Endothelial cell of umbilical vein (primary cell): ENCODE measurements at regions not wholly inside any gene's neighbourhood (a gene's known extent, or its start where the extent isn't known, plus 50 kb on each side); places are given as distances from the start of the nearest gene placed in this dataset.

Experiments used
- BruUV-seq: library from RNA; stranded (reverse); fragments of 400-500 nt; replicated peaks from 2 replicates; lab custom pipeline; 2021; lab: Mats Ljungman, UMichigan
- CTCF ChIA-PET: fragments of 300-600, 350-600 bp; sonication (Branson Sonifier 250); formaldehyde crosslinking; loops from one replicate; lab custom pipeline; 2021; ENCODE audit warnings: antibody characterized with exemption, inconsistent platforms; lab: Charles Lee
- POLR2A ChIA-PET: fragments of 300-600, 350-600 bp; sonication (Branson Sonifier 250); formaldehyde crosslinking; loops from one replicate; lab custom pipeline; 2021; ENCODE audit warnings: antibody characterized with exemption, inconsistent platforms; lab: Charles Lee
- DNase-seq: peaks from one replicate; pipeline ENCODE4 v3.0.0-alpha.2; 2011; ENCODE audit warnings: low read depth, low spot score
- FAIRE-seq: peaks from 2 replicates; lab custom pipeline; 2011; peaks lifted over from hg19 to GRCh38; lab: Jason Lieb, UNC
- H2AFZ ChIP-seq: 2 replicates; pipeline ENCODE4 v1.6.0; 2012; ENCODE audit warnings: low read depth, low read length, control low read depth, inconsistent platforms
- H3K27ac ChIP-seq: 2 replicates; pipeline ENCODE4 v1.5.1; 2011; ENCODE audit warnings: low read depth, mild to moderate bottlenecking, control low read depth, low read length, moderate library complexity; ENCODE audit not compliant: insufficient read depth
- H3K27me3 ChIP-seq, 2 experiments: 2 replicates each; pipeline versions ENCODE4 v1.6.0 to v1.6.1; 2011; ENCODE audit warnings: low read length in 2 of 2, mixed read lengths in 1 of 2; ENCODE audit not compliant: control insufficient read depth in 2 of 2, insufficient read depth in 2 of 2
- H3K36me3 ChIP-seq, 2 experiments: 2 replicates in 1 of 2; 3 replicates in 1 of 2; pipeline ENCODE4 v1.5.1; 2011; ENCODE audit warnings: low read length in 2 of 2, mild to moderate bottlenecking in 1 of 2, moderate library complexity in 1 of 2; ENCODE audit not compliant: control insufficient read depth in 2 of 2, insufficient read depth in 2 of 2; ENCODE audit errors: extremely low read depth in 1 of 2
- H3K4me1 ChIP-seq: 3 replicates; pipeline ENCODE4 v1.5.1; 2011; ENCODE audit warnings: mild to moderate bottlenecking, low read length; ENCODE audit not compliant: control insufficient read depth, insufficient read depth; ENCODE audit errors: extremely low read depth
- H3K4me2 ChIP-seq: 2 replicates; pipeline ENCODE4 v1.6.1; 2011; ENCODE audit warnings: low read length, control low read depth, mixed read lengths; ENCODE audit not compliant: insufficient read depth
- H3K4me3 ChIP-seq, 3 experiments: fragments of 200-600 bp in 1 of 3; sonication (generic), shearing (Covaris generic) in 1 of 3; replicated peaks in 1 of 3; 2 replicates each; pipeline ENCODE4 v1.5.1; 2011 to 2016; ENCODE audit warnings: control low read depth in 3 of 3, low read length in 3 of 3, mild to moderate bottlenecking in 2 of 3, inconsistent platforms in 1 of 3, low read depth in 1 of 3, moderate library complexity in 1 of 3; ENCODE audit not compliant: insufficient read depth in 1 of 3
- H3K79me2 ChIP-seq: 2 replicates; pipeline ENCODE4 v1.6.0; 2012; ENCODE audit warnings: low read length, inconsistent platforms; ENCODE audit not compliant: control insufficient read depth, insufficient read depth
- H3K9ac ChIP-seq: replicated peaks from 2 replicates; pipeline ENCODE3; 2011; ENCODE audit warnings: low read length, control low read depth; ENCODE audit not compliant: insufficient read depth; ENCODE audit errors: extremely low read depth
- H3K9me1 ChIP-seq: replicated peaks from 3 replicates; pipeline ENCODE4 v1.6.0; 2011; ENCODE audit warnings: mild to moderate bottlenecking, low read length; ENCODE audit not compliant: control insufficient read depth, insufficient read depth; ENCODE audit errors: extremely low read depth
- H3K9me3 ChIP-seq: replicated peaks from 2 replicates; pipeline ENCODE4 v1.5.1; 2012; ENCODE audit warnings: low read length, inconsistent platforms; ENCODE audit not compliant: control insufficient read depth, insufficient read depth
- H4K20me1 ChIP-seq: replicated peaks from 2 replicates; pipeline ENCODE3; 2011; ENCODE audit warnings: mild to moderate bottlenecking, low read length; ENCODE audit not compliant: control insufficient read depth, insufficient read depth; ENCODE audit errors: extremely low read depth
- EZH2 ChIP-seq: IDR thresholded peaks from 2 replicates; pipeline ENCODE4 v1.6.1; 2012; ENCODE audit warnings: borderline replicate concordance, low read depth, mild to moderate bottlenecking, moderate library complexity, low read length, inconsistent platforms; ENCODE audit not compliant: severe bottlenecking
- FOS ChIP-seq: IDR thresholded peaks from 2 replicates; pipeline ENCODE4 v1.6.1; 2011; ENCODE audit warnings: mild to moderate bottlenecking, low read length, moderate library complexity, borderline replicate concordance; ENCODE audit not compliant: insufficient read depth
- GATA2 ChIP-seq: IDR thresholded peaks from 2 replicates; pipeline ENCODE4 v1.7.0; 2011; ENCODE audit warnings: low read depth, mild to moderate bottlenecking, moderate library complexity, mixed read lengths, low read length; ENCODE audit not compliant: insufficient read length, insufficient read depth
- JUN ChIP-seq: IDR thresholded peaks from 2 replicates; pipeline ENCODE4 v1.6.1; 2011; ENCODE audit warnings: borderline replicate concordance, low read depth; ENCODE audit not compliant: insufficient read length, insufficient read depth
- MYC ChIP-seq: IDR thresholded peaks from one replicate; pipeline ENCODE4 v1.6.1; 2011; ENCODE audit warnings: mild to moderate bottlenecking, low read depth, low read length
- POLR2A ChIP-seq: IDR thresholded peaks from 2 replicates; pipeline ENCODE4 v1.6.1; 2012; ENCODE audit warnings: low read depth, mild to moderate bottlenecking, control low read depth, low read length
- POLR2AphosphoS5 ChIP-seq: IDR thresholded peaks from 2 replicates; pipeline ENCODE4 v1.6.1; 2012; ENCODE audit warnings: low read depth, mild to moderate bottlenecking, control low read depth, low read length, moderate library complexity; ENCODE audit not compliant: insufficient read depth
- dilution Hi-C: fragments of 300-500 bp; cut with MboI; formaldehyde crosslinking; loops from one replicate; pipeline ENCODE4 v1.15.0; 2019; ENCODE audit warnings: low sequenced_read_pairs; ENCODE audit not compliant: extremely low pct_ligation_motif_present
- intact Hi-C: fragments of 100-400 bp; cut with micrococcal nuclease; formaldehyde crosslinking; loops from one replicate; pipeline ENCODE4 v1.10.0; 2022
- TF ChIP-seq, protein P1 (sequence below), 2 donors: IDR thresholded peaks; 1 replicate in 1 of 2; 2 replicates in 1 of 2; pipeline ENCODE4 v1.5.1; 2011; ENCODE audit warnings: low read length in 2 of 2, mild to moderate bottlenecking in 2 of 2, moderate library complexity in 2 of 2, control low read depth in 1 of 2, inconsistent platforms in 1 of 2, low read depth in 1 of 2; ENCODE audit not compliant: insufficient read depth in 1 of 2; ENCODE audit errors: extremely low read depth in 1 of 2
- TF ChIP-seq, protein P2 (sequence below): IDR thresholded peaks from 2 replicates; pipeline ENCODE4 v1.6.1; 2011; ENCODE audit not compliant: insufficient read depth, insufficient read length

DNA sequence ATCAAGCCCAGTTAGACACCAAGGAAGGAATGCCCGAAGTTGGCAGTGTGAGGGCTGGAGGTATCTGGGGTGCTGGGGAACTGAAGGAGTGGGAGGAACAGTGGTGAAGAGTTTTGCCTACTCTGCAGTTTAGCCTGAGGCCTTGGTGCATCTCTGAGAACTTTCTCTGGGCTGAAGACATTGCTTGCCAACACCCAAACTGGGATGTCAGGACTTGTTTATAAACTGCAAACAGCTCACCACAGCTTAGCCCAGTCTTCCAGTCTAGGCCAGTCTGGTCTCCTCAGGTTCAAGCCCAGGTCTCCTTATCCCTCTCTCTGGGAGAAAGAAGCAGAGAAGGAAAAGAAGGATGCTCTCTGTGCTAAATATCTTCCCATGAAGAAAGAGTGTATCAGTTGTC is 68.0 kb upstream of the BOC start:
- Histone ChIP-seq H3K36me3 (no peaks in the 10 kb centered on the region), H3K79me2 (no peaks in the 10 kb centered on the region), H4K20me1 (no peaks in the 10 kb centered on the region), H3K4me2 (no peak overlapping the region), H3K27me3 (peaks cover 2 to 5% of the 10 kb centered on the region in 2 experiments), H3K9ac (no peak overlapping the region), H3K27ac (no peak overlapping the region), H3K4me1 (no peaks in the 10 kb centered on the region), H3K9me3 (no peaks in the 10 kb centered on the region), H3K9me1 (no peaks in the 10 kb centered on the region), H2AFZ (no peak overlapping the region), H3K4me3 (no peak overlapping the region)
- CTCF ChIA-PET: no interaction called here
- DNase-seq (no peak), FAIRE-seq (no peak)
- dilution Hi-C loops (no loop called here), intact Hi-C loops (no loop called here)
- POLR2A ChIA-PET: no interaction called here
- no TSS peak for BruUV-seq
- TF ChIP-seq POLR2AphosphoS5: no peak
- TF ChIP-seq, protein P1, sequence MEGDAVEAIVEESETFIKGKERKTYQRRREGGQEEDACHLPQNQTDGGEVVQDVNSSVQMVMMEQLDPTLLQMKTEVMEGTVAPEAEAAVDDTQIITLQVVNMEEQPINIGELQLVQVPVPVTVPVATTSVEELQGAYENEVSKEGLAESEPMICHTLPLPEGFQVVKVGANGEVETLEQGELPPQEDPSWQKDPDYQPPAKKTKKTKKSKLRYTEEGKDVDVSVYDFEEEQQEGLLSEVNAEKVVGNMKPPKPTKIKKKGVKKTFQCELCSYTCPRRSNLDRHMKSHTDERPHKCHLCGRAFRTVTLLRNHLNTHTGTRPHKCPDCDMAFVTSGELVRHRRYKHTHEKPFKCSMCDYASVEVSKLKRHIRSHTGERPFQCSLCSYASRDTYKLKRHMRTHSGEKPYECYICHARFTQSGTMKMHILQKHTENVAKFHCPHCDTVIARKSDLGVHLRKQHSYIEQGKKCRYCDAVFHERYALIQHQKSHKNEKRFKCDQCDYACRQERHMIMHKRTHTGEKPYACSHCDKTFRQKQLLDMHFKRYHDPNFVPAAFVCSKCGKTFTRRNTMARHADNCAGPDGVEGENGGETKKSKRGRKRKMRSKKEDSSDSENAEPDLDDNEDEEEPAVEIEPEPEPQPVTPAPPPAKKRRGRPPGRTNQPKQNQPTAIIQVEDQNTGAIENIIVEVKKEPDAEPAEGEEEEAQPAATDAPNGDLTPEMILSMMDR (IDR thresholded peaks at IDR 0.05; ENCODE audit: extremely low read depth in 1 of 2, insufficient read depth in 1 of 2, low read depth in 1 of 2, low read length in 2 of 2): no peak
- TF ChIP-seq JUN: no peak
- TF ChIP-seq GATA2: no peak
- TF ChIP-seq, protein P2, sequence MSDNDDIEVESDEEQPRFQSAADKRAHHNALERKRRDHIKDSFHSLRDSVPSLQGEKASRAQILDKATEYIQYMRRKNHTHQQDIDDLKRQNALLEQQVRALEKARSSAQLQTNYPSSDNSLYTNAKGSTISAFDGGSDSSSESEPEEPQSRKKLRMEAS: no peak
- TF ChIP-seq POLR2A: no peak
- no peak for TF ChIP-seq MYC
- no peak for TF ChIP-seq FOS
- no peak for TF ChIP-seq EZH2
